ENCODE measurements at regions not wholly inside any gene's neighbourhood (a gene's known extent, or its start where the extent isn't known, plus 50 kb on each side); places are given as distances from the start of the nearest gene placed in this dataset.

DNA sequence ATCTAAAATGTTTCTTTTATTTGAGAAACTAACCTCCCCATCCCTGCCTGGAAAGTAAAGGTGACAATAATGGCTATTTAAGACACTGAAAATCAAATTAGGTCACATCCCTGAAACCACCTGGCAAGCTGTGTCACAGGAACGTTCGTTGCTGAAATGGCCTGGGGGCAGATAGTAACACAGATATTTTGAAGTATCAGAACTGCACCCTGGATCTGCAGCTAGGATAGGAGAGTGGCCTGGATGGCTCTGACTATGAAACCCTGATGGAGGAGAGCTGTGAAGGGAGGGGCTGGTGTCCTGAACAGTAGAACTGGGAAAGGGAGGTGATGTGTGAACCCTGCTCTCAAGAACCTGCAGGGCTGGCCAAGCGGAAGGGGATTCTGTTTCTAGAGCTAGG, 648.3 kb upstream of the CFAP20DC start:
- no peak for DNase-seq

DNA sequence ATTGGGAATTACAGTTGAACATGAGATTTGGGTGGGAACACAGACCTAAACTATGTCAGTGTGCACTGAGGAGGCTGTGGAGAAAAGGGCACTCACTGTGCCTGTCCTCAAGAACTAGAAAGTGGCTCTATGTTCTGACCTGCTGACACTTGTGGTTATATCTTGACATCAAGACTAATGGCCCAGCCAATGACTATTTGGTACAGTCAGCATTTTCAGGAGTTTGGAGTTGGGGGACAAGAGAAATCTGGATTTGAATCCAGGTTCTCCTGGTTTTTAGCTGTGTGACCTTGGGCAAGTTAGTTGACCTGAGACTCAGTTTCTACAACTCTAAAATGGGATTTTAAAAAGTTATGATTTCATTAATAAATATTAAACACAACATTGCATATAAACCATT, 647.0 kb upstream of the CFAP20DC start:
- DNase-seq: no peak

DNA sequence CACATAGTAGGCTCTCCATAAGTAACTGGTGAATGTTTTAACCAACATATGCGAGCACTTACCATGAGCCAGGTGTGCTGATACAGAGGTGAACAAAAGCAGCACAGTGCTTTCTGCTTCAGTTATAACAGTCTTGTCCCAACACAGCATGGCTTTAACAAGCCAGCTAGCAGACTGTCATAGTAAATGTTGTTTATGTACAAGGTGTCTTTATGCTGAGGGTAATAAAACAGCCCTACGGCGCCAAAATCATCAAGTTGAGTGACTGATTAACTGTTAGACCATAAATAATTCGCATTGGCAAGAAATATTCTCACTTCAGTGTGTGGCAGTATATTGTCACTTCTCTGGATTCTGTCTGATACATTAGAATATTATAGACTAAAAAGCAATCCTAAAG, 646.0 kb upstream of the CFAP20DC start:
- DNase-seq: no peak

DNA sequence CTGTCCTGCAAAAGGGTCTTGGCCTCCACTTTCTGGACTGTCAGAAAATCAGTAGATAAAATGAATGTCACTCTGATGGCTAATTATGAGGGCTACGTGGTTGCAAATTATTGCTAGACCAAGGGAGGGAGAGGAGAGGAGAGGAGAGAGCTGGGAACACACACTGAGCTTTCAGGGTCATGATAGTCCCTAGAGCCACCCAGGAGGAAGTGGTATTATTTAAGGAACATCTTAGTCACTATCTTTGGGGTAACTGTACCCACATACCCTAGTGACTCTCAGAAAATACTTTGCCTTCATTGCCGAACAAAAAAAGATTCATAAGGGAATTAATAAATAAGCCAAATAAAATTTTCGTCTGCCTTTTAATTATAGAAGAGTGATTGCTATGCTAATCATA, 642.3 kb upstream of the CFAP20DC start:
- no peak for DNase-seq

DNA sequence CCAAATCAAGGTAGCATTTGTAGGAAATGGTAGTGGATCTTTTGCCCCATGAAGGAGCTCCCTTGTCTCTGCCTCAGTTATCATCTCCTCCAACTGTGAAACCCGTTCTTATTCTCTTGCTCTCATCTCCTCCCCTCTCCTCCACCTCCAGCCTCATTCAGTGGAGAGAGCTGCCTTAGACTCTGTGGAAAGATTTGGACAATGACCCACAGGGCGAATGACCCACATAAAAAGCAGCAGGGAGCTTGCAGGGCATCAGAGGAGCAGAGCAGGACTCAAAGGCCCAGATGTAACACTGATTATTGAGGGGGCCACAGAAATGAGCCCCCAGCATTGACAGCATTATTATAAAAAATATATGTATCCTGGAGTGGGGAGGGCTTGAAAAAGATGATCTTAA, 641.1 kb upstream of the CFAP20DC start:
- no peak for DNase-seq

DNA sequence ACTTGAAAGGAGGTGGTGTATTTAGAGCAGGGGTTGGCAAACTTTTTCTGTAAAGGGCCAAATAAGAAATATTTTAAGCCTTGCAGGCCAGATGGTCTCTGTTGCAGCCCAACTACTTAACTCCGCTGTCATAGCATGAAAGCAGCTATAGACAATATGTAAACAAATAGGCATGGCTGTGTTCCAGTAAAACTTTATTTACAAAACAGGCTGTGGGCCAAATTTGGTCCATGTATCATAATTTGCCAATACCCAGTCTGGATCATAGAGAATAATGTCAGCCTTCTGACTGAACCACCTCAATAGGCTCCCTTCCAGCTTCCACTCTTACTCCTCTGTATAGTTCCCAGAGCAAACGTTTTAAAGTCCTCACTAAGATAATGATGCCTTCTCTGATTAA, 638.8 kb upstream of the CFAP20DC start:
- DNase-seq: no peak

DNA sequence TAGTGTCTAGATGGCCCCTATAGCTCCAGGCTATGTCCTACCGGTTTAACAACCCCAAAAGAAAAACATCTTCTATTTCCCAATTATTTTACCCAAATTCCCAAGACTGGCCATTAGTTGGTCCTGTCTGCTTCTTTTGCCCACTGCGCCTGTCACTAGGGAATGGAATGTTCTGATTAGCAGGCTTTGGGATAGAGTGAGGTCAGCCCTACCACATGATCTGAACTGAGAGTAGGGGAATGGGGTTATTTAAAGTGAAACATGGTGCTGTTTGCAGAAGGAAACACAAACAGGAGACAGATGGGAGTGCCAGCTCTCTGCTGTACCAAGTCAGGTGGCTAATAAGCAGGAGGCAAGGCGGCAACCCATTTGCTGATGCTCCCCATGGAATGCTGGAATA, 635.6 kb upstream of the CFAP20DC start:
- no peak for DNase-seq

DNA sequence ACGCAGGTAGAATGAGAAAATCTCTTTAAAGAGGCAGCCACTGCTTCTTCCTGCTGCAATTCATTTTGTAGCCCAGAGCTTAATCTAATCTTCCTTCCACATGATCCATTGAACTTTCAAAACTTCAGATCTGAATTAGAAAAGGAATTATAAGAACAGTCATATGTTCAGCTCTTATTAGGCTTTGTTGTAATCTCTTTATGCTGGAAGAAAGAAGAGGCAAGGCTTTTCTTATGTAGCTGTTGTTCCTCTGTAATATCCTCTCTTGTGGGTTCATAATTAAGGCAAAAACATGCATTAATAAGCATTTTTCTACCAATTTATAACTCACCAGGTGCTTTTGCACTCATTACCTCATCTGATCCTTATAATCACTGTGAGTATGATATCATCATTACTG, 634.9 kb upstream of the CFAP20DC start:
- no peak for DNase-seq

DNA sequence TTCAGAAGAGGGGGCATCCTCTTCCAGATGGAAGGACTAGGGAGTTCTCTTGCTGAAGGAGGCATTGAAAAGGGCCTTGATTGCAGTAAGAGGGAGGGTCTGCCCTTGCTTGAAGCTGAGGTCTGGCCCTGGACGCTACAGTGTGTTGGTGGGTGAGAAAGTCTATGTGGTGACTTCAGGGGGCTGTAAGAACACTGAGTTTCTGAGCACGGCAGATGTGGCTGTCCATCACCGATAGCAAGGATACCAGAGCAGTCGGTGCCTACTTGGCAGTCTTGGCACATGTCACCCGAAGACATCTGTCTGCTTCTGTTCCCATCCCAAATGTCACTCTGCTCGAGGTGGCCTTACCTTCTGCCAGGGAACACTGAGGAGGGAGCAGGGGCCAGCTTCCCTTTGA, 631.1 kb upstream of the CFAP20DC start:
- no peak for DNase-seq

DNA sequence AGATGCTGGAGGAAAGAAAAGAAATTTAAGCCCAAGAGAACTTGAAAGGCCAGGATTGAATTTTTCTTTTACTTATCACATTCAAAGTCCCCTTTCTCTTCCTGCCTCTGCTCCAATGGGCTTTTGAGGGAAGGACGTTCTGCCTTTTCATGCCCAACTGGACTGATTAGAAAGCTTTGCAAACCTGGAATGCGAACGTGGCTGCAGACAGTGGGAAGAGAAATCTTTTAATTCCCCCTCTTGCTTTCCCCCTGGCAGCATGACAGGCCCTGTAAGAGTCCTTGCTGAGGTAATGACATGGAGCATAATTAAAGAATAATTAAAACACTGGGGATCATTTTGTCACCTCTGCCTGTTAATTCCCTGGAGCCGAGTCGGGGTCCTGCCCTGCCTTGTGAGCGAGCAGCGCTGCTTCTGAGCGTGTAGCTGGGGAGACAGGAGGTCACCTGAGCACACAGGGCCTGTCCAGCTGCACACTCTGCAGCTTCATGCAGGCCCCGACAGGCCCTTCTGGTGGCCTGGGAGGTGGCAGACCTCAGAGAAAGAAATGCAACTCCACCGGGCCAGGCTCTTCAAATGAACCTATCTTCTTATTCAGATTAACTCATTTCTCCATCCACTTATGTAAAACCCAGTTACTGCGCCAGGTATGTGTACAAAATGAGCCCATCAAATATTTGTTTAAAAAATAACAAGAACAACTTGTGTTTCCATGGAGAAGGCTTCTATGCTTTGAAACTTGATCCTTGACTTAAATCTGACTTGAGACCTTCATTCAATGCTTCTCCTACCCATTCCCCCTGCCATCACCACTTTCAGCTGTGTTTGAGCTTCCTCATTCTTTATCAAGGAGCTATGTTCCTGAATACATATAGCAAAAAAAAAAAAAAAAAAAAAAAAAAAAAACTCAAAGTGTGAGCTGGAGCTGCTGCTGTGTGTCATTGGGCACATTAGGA, 628.2 kb upstream of the CFAP20DC start:
- DNase-seq: no peak

DNA sequence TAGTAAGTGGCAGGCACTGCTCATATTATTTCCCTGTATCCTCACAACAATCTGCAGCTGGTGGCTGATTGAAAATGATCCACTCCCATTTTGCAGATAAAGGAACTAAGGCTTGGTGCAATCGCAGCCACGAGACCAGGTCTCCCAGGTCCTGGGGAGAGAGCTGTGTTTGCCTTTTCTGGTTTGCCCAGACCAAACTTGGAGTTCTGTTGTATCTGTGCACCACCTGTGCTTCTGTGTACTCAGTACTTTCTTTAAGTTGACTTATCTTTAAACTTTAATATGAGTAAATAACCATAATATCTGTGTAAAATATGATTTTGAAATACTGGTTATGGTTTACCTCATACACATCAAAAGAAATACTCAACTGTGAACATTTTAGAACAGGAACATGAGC, 625.7 kb upstream of the CFAP20DC start:
- no peak for DNase-seq

DNA sequence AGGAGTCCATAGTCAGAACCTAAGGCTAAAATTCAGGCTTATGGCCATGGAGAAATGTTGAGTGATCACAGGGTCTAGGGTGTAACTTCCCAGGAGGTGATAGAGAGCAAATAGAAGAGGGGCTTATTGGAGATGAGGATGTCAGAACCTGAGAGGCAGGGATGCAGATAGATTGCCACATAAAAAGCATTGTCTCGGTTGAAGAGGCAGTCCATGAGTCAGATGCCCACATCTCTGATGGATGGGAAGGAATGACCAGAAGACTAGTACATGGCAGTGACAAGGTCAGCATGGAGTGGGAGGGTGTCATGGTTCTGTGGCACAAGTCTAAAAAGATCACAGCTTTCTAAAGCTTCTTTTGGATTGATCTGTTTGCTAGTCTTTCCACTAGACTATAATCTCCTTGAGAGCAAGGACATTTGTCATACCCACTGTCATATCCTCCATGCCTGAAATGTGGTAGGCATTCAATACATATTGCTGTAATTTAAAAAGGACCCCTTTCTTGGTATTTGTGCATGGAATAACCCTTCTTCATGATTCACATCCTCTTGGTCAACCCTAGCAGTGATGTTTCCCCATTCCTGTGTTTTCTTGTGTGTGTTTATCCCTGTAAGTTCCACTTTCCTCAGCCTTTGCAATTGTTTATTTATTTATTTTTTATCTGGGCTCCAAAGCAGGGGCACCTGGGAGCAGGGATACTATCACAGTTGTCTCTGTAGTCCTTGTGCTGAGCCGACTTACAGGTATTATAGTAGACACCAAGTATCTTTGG, 613.4 kb upstream of the CFAP20DC start:
- no peak for DNase-seq

DNA sequence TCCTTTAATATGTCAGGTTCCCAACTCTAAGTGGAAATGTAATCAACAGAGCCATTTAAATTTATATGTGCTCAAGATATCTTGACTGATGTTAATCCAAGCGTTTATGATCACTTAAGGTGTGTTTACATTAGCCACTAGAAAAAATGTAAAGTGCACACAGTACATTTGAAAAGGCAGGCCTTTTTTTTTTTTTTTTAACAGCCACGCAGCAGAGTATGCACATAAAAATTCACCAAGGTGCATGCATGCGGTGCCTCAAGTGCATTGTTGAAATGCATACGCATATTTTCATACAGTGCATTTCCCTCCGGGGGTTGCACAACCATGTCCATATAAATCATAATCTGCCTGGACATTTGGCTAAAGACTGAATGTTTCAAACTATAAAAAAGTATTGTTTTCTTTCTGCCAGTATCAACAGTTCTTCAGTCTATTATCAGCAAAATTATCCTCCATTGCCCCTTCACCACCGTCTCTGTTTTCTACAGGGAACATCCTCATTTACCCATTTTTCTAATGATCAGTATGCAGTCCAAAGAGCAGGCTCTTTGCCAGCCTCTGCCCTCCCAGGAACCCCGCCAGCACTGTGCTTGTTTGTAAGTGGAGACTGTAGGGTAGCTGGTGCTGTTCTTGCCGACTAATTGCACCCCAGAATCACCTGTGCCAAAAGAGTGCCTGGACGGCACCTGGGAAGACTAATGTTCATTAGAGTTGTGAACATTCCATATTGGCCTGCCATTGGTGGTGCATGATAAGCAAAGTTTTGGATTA, 611.2 kb upstream of the CFAP20DC start:
- DNase-seq: no peak

DNA sequence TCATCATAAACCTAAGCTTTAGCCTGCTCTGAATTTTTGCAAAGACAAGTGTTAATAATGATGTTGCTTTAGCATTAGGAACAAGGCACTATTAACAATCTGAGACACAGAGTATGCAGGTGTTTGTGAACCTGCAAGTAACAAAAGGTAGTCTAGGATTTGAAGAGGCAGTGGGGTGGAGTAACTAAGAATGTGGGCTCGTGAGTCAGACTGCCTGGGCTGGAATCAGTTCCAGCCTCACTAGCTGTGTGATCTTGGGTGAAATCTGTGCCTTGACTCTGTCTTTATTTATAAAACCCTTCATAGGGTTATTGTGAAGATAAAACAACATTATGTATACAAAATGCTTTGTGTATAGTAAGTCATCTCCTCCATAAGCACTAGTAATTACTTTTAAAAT, 610.6 kb upstream of the CFAP20DC start:
- no peak for DNase-seq

DNA sequence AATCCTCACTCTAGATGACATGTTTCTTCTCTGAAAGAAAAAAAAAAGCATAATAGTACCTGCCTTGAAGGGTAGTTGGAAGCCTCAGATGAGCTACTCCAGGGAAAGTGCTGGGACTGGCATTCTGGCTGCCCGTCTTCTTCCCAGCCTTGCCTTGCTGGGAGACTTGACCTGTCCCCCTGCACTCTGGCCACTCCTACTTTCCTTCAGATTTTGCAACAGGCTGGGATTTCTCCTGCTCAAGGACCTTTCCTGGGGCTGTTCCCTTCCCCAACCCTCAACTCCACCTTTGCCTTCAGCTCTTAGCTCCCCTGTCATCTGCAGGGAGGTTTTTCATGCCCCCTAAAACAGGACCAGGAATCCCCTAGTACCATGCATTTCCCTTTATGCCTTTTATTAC, 609.9 kb upstream of the CFAP20DC start:
- no peak for DNase-seq

DNA sequence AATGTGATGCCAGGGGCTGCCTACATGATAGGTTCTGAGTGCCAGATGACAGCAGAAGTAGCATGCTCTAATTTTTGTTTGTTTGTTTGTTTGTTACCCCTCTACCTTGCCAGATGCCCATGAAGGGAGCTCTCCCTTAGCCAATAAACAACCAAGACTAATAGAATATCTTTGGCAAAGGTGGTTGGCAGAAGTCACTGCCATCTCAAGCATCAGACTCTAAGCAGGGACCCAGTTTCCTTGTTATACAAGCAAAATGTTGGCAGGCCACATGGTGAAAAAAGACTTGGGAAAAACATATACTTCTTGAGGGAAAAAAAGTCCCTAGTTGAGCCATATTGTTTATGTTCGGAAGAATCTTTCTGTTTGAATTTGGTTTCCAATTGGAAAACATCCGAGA, 609.0 kb upstream of the CFAP20DC start:
- no peak for DNase-seq

DNA sequence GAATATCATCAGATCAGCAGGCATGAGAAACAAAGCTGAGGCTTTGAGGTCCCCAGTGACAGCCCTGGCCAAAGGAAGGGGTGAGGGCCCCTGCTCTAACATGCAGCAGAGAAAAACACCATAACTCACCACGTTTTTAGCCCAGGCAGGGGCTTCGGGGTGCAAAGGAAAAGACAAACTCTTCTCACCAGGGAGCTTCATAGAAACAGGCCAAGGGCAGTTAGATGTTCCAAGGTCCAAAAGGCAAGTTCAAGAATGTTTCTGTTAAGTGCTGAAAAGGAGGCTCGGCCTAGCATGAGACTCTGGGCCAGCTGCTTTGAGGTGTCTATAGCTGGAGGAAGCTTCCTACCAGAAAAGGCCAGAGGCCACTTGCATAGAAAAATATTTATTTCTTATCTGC, 608.4 kb upstream of the CFAP20DC start:
- no peak for DNase-seq

DNA sequence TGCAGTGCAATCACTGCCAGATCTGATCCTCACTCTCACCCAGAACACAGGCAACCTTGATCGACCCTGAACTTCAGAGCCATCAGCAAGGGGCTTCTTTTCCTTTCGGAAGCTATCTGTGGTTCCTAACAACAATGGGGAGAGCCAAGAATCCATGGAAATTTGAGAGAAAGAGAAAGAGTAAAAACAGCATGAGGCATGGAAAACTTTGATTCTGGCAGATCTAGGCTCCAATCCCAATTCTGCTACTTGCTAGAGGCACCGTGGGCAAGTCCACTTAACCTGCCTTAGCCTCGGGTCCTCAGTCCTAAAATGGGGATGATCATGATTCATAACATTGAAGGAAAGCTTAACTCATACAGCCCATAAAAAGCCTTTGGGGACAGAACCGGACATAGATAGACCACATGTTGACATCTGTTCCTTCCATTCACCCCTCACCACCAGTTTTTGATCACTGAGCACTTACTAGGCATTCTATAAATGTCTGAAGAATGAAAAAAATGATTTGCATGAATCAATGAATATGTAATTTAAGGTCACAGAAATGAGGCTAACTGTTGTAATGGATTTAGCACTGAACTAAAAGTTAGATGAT, 605.7 kb upstream of the CFAP20DC start:
- DNase-seq: no peak

DNA sequence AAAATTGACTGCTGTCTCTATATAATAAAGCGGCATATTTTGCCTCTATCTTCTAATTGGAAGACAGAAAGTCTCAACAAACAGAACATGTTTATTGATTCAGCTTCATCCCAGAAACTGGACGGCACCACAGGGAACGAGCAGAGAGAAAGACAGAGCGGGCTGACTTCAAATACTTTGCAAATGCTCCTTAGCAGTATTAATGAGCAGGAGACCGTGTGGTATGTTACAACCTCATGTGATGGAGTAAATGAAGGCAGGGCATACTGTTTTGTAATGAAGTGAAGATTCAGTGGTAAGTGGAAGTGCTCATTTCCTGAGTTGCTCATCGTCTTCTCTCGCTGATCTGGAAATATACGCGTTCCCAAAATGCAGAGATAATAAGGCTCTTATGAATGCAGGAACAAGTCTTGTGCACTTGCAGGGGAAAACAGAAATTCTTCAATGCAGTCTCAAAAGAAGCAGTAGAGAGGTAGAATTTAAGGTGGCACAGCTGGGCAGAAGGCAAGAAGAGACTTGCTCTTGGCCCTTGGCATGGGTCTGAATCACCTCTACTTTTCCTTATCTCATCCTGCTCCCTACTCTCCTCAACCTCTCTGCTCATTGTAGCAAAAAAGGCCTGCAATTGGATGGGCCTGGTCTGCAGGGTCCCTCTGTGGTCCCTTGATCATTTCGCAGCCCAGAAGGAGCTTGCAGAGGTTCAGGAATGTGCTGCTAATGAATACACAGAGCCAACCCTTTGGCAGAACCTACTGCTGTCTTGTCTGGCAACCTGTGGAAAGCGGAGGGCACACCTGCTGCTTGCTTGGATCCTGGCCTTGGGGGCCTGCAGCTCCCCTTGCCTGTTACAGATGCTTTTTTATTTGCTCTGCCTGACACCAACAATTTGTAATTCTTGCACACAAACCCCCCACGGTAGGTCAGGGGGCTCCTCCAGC, 604.9 kb upstream of the CFAP20DC start:
- DNase-seq: no peak

DNA sequence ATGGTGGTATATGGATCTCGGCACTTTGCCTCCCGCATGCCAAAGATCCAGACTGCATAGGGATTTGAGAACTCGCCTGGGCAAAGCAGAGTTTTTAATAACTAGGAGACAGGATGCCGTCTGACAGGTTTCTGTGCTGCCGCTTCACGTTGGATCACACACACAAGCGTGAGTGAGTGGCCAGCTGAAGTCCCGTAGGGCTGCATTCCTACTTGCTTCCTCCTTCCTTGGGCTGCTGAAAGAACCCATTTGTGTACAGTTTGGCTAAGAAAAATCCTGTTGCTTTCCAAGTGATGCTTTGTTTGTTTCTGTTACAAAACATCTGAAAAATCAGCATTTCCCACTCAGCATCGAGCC, 604.3 kb upstream of the CFAP20DC start:
- no peak for DNase-seq

DNA sequence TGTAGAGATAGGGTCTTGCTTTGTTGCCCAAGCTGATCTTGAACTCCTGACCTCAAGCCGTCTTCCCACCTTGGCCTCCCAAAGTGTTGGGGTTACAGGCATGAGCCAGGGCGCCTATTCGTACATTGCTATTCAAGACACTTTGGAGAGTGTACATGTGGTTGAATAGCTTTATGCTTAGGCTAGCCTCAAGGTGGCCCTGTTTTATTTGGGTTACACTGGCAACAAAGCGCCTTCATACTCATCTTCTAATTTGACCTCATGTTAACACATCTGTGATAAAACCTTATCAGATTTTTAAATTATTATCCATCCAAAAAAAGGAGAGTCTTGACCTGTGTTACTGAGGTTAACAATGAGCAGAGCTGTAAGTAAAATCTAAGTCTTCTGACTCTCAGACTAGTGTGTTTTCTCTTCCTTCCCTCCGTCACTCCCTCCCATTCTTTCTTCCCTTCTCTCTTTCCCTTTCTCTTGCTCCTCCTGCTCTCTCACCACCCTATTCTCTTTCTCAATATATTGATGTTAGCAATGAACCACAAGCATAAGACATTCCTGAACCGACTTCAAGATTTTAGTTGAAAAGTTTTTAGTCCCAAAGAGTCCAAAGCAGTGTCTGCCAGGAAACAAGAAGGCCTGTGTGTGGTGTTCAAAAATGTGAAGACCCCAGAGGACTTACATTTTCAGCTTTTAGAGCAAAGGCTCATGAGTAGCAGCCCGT, 603.7 kb upstream of the CFAP20DC start:
- no peak for DNase-seq
